Loucy (cell line): ENCODE measurements at regions not wholly inside any gene's neighbourhood (a gene's known extent, or its start where the extent isn't known, plus 50 kb on each side); places are given as distances from the start of the nearest gene placed in this dataset.
"Not testable (repeated sequence)": the region's sequence is repeated elsewhere in the genome, so short reads cannot be mapped to it uniquely, and the experiment has no call there.

Source experiments
- H2AFZ ChIP-seq: fragments of 200-600 bp; sonication (generic); 2 replicates; pipeline ENCODE4 v1.6.0; 2016; ENCODE audit warnings: antibody characterized with exemption, mild to moderate bottlenecking, low read length, moderate library complexity
- H3F3A ChIP-seq: fragments of 200-600 bp; 2 replicates; pipeline ENCODE4 v1.6.0; 2016; ENCODE audit warnings: antibody characterized with exemption, low read depth, mild to moderate bottlenecking
- H3K27me3 ChIP-seq: fragments of 200-600 bp; sonication (generic); 2 replicates; pipeline ENCODE4 v1.6.1; 2014; ENCODE audit warnings: low read length, mild to moderate bottlenecking; ENCODE audit not compliant: insufficient read depth, poor library complexity, severe bottlenecking
- H3K36me3 ChIP-seq: fragments of 200-600 bp; sonication (generic); 2 replicates; pipeline ENCODE4 v1.6.1; 2016; ENCODE audit warnings: low read length; ENCODE audit not compliant: insufficient read depth
- H3K4me1 ChIP-seq: fragments of 200-600 bp; sonication (generic); 2 replicates; pipeline ENCODE4 v1.5.1; 2014; ENCODE audit warnings: low read length, mild to moderate bottlenecking; ENCODE audit not compliant: insufficient read depth, poor library complexity, severe bottlenecking
- H3K4me2 ChIP-seq: fragments of 200-600 bp; sonication (generic); 2 replicates; pipeline ENCODE4 v1.6.0; 2014; ENCODE audit warnings: antibody characterized with exemption, low read length, low read depth, mild to moderate bottlenecking; ENCODE audit not compliant: poor library complexity, severe bottlenecking
- H3K4me3 ChIP-seq: fragments of 200-600 bp; sonication (generic); 2 replicates; pipeline ENCODE4 v1.5.1; 2014; ENCODE audit warnings: low read length, mild to moderate bottlenecking, mixed read lengths; ENCODE audit not compliant: poor library complexity, severe bottlenecking
- H3K79me2 ChIP-seq: fragments of 200-600 bp; sonication (generic); 2 replicates; pipeline ENCODE4 v1.6.1; 2014; ENCODE audit warnings: low read length; ENCODE audit not compliant: insufficient read depth
- H3K9ac ChIP-seq: fragments of 200-600 bp; sonication (generic); 2 replicates; pipeline ENCODE4 v1.6.0; 2014; ENCODE audit warnings: mild to moderate bottlenecking, low read depth, low read length, moderate library complexity; ENCODE audit not compliant: poor library complexity, severe bottlenecking
- H3K9me2 ChIP-seq: fragments of 200-600 bp; sonication (generic); replicated peaks from 2 replicates; pipeline ENCODE4 v1.6.1; 2016; ENCODE audit warnings: low read depth, low read length, mixed read lengths
- H3K9me3 ChIP-seq: fragments of 200-600 bp; sonication (generic); 2 replicates; pipeline ENCODE4 v1.6.1; 2014; ENCODE audit warnings: mild to moderate bottlenecking, antibody characterized with exemption, low read length, low read depth; ENCODE audit not compliant: insufficient read depth
- H4K20me1 ChIP-seq: fragments of 200-600 bp; sonication (generic); 2 replicates; pipeline ENCODE4 v1.6.0; 2014; ENCODE audit warnings: antibody characterized with exemption, low read length, mild to moderate bottlenecking; ENCODE audit not compliant: insufficient read depth, poor library complexity, severe bottlenecking
- EZH2phosphoT487 ChIP-seq: fragments of 200-600 bp; IDR thresholded peaks from 2 replicates; pipeline ENCODE4 v1.6.1; 2018; ENCODE audit warnings: antibody characterized with exemption, mild to moderate bottlenecking, moderate library complexity, borderline replicate concordance
- TF ChIP-seq, protein P1 (sequence below): fragments of 200-600 bp; sonication (generic); conservative IDR thresholded peaks from 2 replicates; pipeline ENCODE4 v1.5.1; 2014; ENCODE audit warnings: mild to moderate bottlenecking, antibody characterized with exemption, low read length

DNA sequence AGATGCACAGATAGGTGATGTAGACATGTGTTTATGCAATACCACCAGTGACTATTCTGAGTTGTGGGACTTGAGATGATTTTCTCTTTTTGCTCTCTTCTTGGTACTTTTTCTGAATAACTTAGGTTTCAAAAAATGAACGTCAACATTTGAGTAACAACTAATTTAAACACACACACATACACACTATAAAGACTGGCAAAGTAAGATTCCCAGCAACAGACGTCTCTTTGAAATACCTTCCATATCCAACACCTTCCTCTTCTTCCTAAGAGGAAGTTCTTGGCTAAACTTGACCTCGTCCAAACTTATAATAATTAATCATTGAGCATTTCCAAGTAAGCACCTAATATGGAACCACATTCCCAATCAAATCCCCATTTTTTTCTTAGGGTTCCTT, 81.6 kb upstream of the RGPD4 start:
- no peaks in the 10 kb centered on the region for H3K36me3 ChIP-seq
- H3K79me2 ChIP-seq: no peaks in the 10 kb centered on the region
- H3K4me1 ChIP-seq: peaks cover 32% of the 10 kb centered on the region
- no peak overlapping the region for H3K4me3 ChIP-seq
- no peaks in the 10 kb centered on the region for H3K9me3 ChIP-seq
- H3K27me3 ChIP-seq: no peaks in the 10 kb centered on the region
- no peak for TF ChIP-seq EZH2phosphoT487
- TF ChIP-seq, protein P1, sequence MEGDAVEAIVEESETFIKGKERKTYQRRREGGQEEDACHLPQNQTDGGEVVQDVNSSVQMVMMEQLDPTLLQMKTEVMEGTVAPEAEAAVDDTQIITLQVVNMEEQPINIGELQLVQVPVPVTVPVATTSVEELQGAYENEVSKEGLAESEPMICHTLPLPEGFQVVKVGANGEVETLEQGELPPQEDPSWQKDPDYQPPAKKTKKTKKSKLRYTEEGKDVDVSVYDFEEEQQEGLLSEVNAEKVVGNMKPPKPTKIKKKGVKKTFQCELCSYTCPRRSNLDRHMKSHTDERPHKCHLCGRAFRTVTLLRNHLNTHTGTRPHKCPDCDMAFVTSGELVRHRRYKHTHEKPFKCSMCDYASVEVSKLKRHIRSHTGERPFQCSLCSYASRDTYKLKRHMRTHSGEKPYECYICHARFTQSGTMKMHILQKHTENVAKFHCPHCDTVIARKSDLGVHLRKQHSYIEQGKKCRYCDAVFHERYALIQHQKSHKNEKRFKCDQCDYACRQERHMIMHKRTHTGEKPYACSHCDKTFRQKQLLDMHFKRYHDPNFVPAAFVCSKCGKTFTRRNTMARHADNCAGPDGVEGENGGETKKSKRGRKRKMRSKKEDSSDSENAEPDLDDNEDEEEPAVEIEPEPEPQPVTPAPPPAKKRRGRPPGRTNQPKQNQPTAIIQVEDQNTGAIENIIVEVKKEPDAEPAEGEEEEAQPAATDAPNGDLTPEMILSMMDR: no peak
- H3K9ac ChIP-seq: no peak overlapping the region
- no peak overlapping the region for H3K4me2 ChIP-seq
- H2AFZ ChIP-seq: no peak overlapping the region
- H3K9me2 ChIP-seq: no peaks in the 10 kb centered on the region
- H4K20me1 ChIP-seq: no peaks in the 10 kb centered on the region
- H3F3A ChIP-seq: peaks cover 13% of the 10 kb centered on the region

DNA sequence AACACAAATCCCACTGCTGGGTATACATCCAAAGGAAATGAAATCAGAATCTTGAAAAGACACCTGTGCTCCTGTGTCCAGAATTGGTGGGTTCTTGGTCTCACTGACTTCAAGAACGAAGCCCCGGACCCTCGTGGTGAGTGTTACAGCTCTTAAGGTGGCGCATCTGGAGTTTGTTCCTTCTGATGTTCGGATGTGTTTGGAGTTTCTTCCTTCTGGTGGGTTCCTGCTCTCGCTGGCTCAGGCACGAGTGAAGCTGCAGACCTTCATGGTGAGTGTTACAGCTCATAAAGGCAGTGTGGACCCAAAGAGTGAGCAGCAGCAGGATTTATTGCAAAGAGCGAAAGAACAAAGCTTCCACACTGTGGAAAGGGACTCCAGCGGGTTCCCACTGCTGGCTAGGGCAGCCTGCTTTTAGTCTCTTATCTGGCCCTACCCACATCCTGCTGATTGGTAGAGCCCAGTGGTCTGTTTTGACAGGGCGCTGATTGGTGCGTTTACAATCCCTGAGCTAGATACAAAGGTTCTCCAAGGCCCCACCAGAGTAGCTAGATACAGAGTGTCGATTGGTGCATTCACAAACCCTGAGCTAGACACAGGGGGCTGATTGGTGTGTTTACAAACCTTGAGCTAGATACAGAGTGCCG, 80.0 kb upstream of the RGPD4 start:
- Histone ChIP-seq H3K4me1 (peaks cover 27% of the 10 kb centered on the region), H3K4me2 (peak overlapping the region; percentile 24)
- H3F3A ChIP-seq, H3K4me3 ChIP-seq, H3K36me3 ChIP-seq, H3K9me3 ChIP-seq, H2AFZ ChIP-seq, H3K27me3 ChIP-seq, H3K79me2 ChIP-seq, H3K9me2 ChIP-seq, H4K20me1 ChIP-seq, H3K9ac ChIP-seq: not testable (repeated sequence)

DNA sequence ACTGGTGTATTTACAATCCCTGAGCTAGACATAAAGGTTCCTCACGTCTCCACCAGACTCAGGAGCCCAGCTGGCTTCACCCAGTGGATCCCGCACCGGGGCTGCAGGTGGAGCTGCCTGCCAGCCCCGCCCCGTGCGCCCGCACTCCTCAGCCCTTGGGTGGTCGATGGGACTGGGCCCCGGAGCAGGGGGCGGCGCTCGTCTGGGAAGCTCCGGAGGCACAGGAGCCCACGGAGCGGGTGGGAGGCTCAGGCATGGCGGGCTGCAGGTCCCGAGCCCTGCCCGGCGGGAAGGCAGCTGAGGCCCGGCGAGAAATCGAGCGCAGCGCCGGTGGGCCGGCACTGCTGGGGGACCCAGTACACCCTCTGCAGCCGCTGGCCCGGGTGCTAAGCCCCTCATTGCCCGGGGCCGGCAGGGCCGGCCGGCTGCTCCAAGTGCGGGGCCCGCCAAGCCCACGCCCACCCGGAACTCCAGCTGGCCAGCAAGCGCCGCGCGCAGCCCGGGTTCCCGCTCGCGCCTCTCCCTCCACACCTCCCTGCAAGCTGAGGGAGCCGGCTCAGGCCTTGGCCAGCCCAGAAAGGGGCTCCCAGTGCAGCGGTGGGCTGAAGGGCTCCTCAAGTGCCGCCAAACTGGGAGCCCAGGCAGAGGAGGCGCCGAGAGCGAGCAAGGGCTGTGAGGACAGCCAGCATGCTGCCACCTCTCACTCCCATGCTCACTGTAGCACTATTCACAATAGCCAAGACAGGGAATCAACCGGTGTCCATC, 79.3 kb upstream of the RGPD4 start:
- not testable (repeated sequence) for H3F3A ChIP-seq, H4K20me1 ChIP-seq, H3K4me2 ChIP-seq

DNA sequence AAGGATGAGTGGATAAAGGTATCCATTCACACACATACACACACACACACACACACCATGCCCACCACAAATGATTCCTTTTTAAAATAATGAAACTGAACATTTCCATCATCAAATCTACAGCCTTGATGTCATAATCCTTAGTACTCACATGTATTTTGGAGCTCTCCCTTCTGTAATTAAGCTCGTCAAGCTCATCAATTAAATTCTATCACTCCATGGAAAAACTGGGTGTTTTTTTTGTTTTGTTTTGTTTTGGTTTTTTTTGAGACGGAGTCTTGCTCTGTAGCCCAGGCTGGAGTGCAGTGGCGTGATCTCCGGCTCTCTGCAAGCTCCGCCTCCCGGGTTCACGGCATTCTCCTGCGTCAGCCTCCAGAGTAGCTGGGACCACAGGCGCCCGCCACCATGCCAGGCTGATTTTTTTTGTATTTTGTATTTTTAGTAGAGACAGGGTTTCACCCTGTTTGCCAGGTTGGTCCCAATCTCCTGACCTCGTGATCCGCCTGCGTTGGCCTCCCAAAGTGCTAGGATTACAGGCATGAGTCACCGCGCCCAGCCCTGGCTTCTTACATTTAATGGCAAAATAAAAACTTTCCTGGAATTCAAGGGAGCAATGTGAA, 78.6 kb upstream of the RGPD4 start:
- Histone ChIP-seq H3K9ac (no peak overlapping the region), H3K4me1 (peaks cover 19% of the 10 kb centered on the region), H4K20me1 (no peaks in the 10 kb centered on the region), H3K36me3 (no peaks in the 10 kb centered on the region), H3K9me2 (no peaks in the 10 kb centered on the region), H3K4me2 (no peak overlapping the region), H3K27me3 (no peaks in the 10 kb centered on the region), H3K9me3 (no peaks in the 10 kb centered on the region), H3K4me3 (no peak overlapping the region), H3K79me2 (no peaks in the 10 kb centered on the region), H3F3A (0 out of 2 replicates have a peak, but pooled peaks cover 3% of the 10 kb centered on the region), H2AFZ (no peak overlapping the region)
- TF ChIP-seq EZH2phosphoT487: no peak
- TF ChIP-seq, protein P1: no peak

More for the DNA sequence above, 79.3 kb upstream of the RGPD4 start:
- peaks cover 20% of the 10 kb centered on the region for H3K4me1 ChIP-seq
- not testable (repeated sequence) for H3K9me2 ChIP-seq, H3K9ac ChIP-seq, H3K9me3 ChIP-seq, H3K79me2 ChIP-seq, H3K36me3 ChIP-seq, H3K4me3 ChIP-seq, H3K27me3 ChIP-seq, H2AFZ ChIP-seq
